H9 (cell line): ENCODE measurements at regions not wholly inside any gene's neighbourhood (a gene's known extent, or its start where the extent isn't known, plus 50 kb on each side); places are given as distances from the start of the nearest gene placed in this dataset.

Source experiments
- DNase-seq: peaks from one replicate; pipeline ENCODE4 v3.0.0-alpha.2; 2017
- H2AFZ ChIP-seq: one replicate; pipeline ENCODE4 v1.6.1; 2013; ENCODE audit warnings: mild to moderate bottlenecking, low read length, control low read depth, moderate library complexity
- H2AK5ac ChIP-seq: 2 replicates; pipeline ENCODE4 v1.6.1; 2013; ENCODE audit warnings: low read length, control low read depth, mixed read lengths; ENCODE audit not compliant: insufficient read length
- H2BK120ac ChIP-seq: one replicate; pipeline ENCODE4 v1.6.1; 2013; ENCODE audit warnings: low read depth, mild to moderate bottlenecking, low read length, control low read depth, inconsistent platforms; ENCODE audit not compliant: poor library complexity, severe bottlenecking
- H2BK12ac ChIP-seq: 2 replicates; pipeline ENCODE4 v1.6.1; 2013; ENCODE audit warnings: low read length, control low read depth, mixed read lengths, low read depth; ENCODE audit not compliant: insufficient read length
- H2BK15ac ChIP-seq: 2 replicates; pipeline ENCODE4 v1.6.1; 2013; ENCODE audit warnings: low read depth, low read length, control low read depth
- H2BK20ac ChIP-seq: one replicate; pipeline ENCODE4 v1.6.1; 2013; ENCODE audit warnings: low read depth, mild to moderate bottlenecking, low read length, control low read depth, inconsistent platforms; ENCODE audit not compliant: poor library complexity, severe bottlenecking
- H2BK5ac ChIP-seq: 2 replicates; pipeline ENCODE4 v1.6.1; 2013; ENCODE audit warnings: low read length, control low read depth, mixed read lengths; ENCODE audit not compliant: insufficient read length
- H3K14ac ChIP-seq: 2 replicates; pipeline ENCODE4 v1.6.1; 2013; ENCODE audit warnings: low read length, control low read depth; ENCODE audit not compliant: insufficient read depth
- H3K18ac ChIP-seq: 2 replicates; pipeline ENCODE4 v1.6.1; 2013; ENCODE audit warnings: low read depth, mild to moderate bottlenecking, mixed read lengths, low read length, control low read depth; ENCODE audit not compliant: insufficient read length
- H3K23ac ChIP-seq: 2 replicates; pipeline ENCODE4 v1.6.1; 2013; ENCODE audit warnings: low read length, control low read depth, mixed read lengths, low read depth; ENCODE audit not compliant: insufficient read length
- H3K23me2 ChIP-seq: 2 replicates; pipeline ENCODE4 v1.6.1; 2013; ENCODE audit warnings: low read depth, mild to moderate bottlenecking, mixed read lengths, low read length, control low read depth; ENCODE audit not compliant: insufficient read length, poor library complexity, severe bottlenecking
- H3K27ac ChIP-seq: 2 replicates; pipeline ENCODE4 v1.5.1; 2013; ENCODE audit warnings: low read length, control low read depth, mixed read lengths, low read depth; ENCODE audit not compliant: insufficient read length
- H3K27me3 ChIP-seq: 2 replicates; pipeline ENCODE4 v1.6.1; 2013; ENCODE audit warnings: low read length, control low read depth, inconsistent platforms; ENCODE audit not compliant: insufficient read depth
- H3K4ac ChIP-seq: 2 replicates; pipeline ENCODE4 v1.6.1; 2013; ENCODE audit warnings: low read depth, mild to moderate bottlenecking, control low read depth, inconsistent platforms, low read length, moderate library complexity
- H3K4me1 ChIP-seq: 2 replicates; pipeline ENCODE4 v1.6.1; 2013; ENCODE audit warnings: low read length, control low read depth, inconsistent platforms; ENCODE audit not compliant: insufficient read depth
- H3K4me2 ChIP-seq: 2 replicates; pipeline ENCODE4 v1.6.1; 2013; ENCODE audit warnings: low read length, control low read depth, mixed read lengths; ENCODE audit not compliant: insufficient read length, insufficient read depth
- H3K56ac ChIP-seq: 2 replicates; pipeline ENCODE4 v1.6.1; 2013; ENCODE audit warnings: low read depth, mild to moderate bottlenecking, mixed read lengths, low read length, control low read depth; ENCODE audit not compliant: insufficient read length
- H3K79me1 ChIP-seq: 2 replicates; pipeline ENCODE4 v1.6.1; 2013; ENCODE audit warnings: low read depth, mild to moderate bottlenecking, moderate library complexity, low read length, control low read depth, inconsistent platforms; ENCODE audit not compliant: insufficient read depth, poor library complexity, severe bottlenecking
- H3K79me2 ChIP-seq: 2 replicates; pipeline ENCODE4 v1.6.1; 2013; ENCODE audit warnings: low read length, control low read depth, inconsistent platforms; ENCODE audit not compliant: insufficient read depth
- H3K9ac ChIP-seq: 2 replicates; pipeline ENCODE4 v1.6.1; 2013; ENCODE audit warnings: low read length, control low read depth, mixed read lengths; ENCODE audit not compliant: insufficient read length; ENCODE audit errors: extremely low read depth
- H3K9me3 ChIP-seq: one replicate; pipeline ENCODE4 v1.6.1; 2013; ENCODE audit warnings: low read depth, low read length, inconsistent platforms; ENCODE audit not compliant: control insufficient read depth
- H3T11ph ChIP-seq: one replicate; pipeline ENCODE4 v1.6.1; 2013; ENCODE audit warnings: mild to moderate bottlenecking, low read length, control low read depth, inconsistent platforms
- H4K20me1 ChIP-seq: one replicate; pipeline ENCODE4 v1.6.1; 2013; ENCODE audit not compliant: control insufficient read depth, insufficient read length, insufficient read depth
- H4K5ac ChIP-seq: 2 replicates; pipeline ENCODE4 v1.6.1; 2013; ENCODE audit warnings: low read depth, mild to moderate bottlenecking, mixed read lengths, low read length, control low read depth; ENCODE audit not compliant: insufficient read length
- H4K8ac ChIP-seq: replicated peaks from 2 replicates; pipeline ENCODE4 v1.6.1; 2013; ENCODE audit warnings: low read length, control low read depth, mixed read lengths, low read depth; ENCODE audit not compliant: insufficient read length
- H4K91ac ChIP-seq: 2 replicates; pipeline ENCODE4 v1.6.1; 2013; ENCODE audit warnings: low read depth, mild to moderate bottlenecking, moderate library complexity, mixed read lengths, low read length, control low read depth; ENCODE audit not compliant: insufficient read length
- H3K27ac Mint-ChIP-seq, 3 experiments: 2 replicates in 2 of 3; 3 replicates in 1 of 3; pipeline ENCODE4 v1.8.0; 2020 to 2021; ENCODE audit warnings: mixed read lengths in 3 of 3, mild to moderate bottlenecking in 1 of 3, moderate library complexity in 1 of 3
- H3K27me3 Mint-ChIP-seq: 2 replicates; pipeline ENCODE4 v1.8.0; 2021; ENCODE audit warnings: low read depth, mild to moderate bottlenecking, moderate library complexity, mixed read lengths
- H3K36me3 Mint-ChIP-seq, 3 experiments: 2 replicates in 2 of 3; 3 replicates in 1 of 3; pipeline ENCODE4 v1.8.0; 2020 to 2021; ENCODE audit warnings: low read depth in 3 of 3, mixed read lengths in 3 of 3; ENCODE audit not compliant: insufficient read depth in 1 of 3
- H3K4me1 Mint-ChIP-seq, 2 experiments: 2 replicates each; pipeline ENCODE4 v1.8.0; 2020; ENCODE audit warnings: mixed read lengths in 2 of 2
- H3K4me3 Mint-ChIP-seq, 2 experiments: 2 replicates in 1 of 2; 3 replicates in 1 of 2; pipeline ENCODE4 v1.8.0; 2020 to 2021; ENCODE audit warnings: mild to moderate bottlenecking in 2 of 2, mixed read lengths in 2 of 2, moderate library complexity in 1 of 2
- H3K9me3 Mint-ChIP-seq, 2 experiments: 2 replicates in 1 of 2; 3 replicates in 1 of 2; pipeline ENCODE4 v1.8.0; 2020; ENCODE audit warnings: mild to moderate bottlenecking in 2 of 2, mixed read lengths in 2 of 2, moderate library complexity in 1 of 2
- CTCF ChIP-seq: fragments of 200-600 bp; sonication (generic); conservative IDR thresholded peaks from 3 replicates; pipeline ENCODE4 v1.8.0; 2021; ENCODE audit warnings: antibody characterized with exemption, mild to moderate bottlenecking
- WGBS: extraction: QIAGEN DNeasy Blood & Tissue Kit; methylation state at CpG from one replicate; pipeline ENCODE4 v1.1.7; 2013; ENCODE audit warnings: missing lambda C conversion rate, low lambda C conversion rate, mixed read lengths; ENCODE audit not compliant: insufficient read length; ENCODE audit errors: extremely low coverage; 5-methylcytosine and 5-hydroxymethylcytosine counted together

- Mint-ChIP-seq H3K9me3 (peaks cover 5 to 8% of the 10 kb centered on the region in 2 experiments), H3K27ac (no peak overlapping the region), H3K27me3 (peaks cover 24% of the 10 kb centered on the region), H3K36me3 (peaks cover 0 to 16% (median 3%) of the 10 kb centered on the region in 3 experiments; a peak in 3 of 7 replicates), H3K4me1 (peaks cover 34 to 35% of the 10 kb centered on the region in 2 experiments), H3K4me3 (no peak overlapping the region)
- Histone ChIP-seq H3K18ac (no peak overlapping the region), H2AFZ (no peak overlapping the region), H2BK12ac (no peak overlapping the region), H3K4me1 (no peaks in the 10 kb centered on the region; the same call in 1 of the 2 replicates), H3K14ac (no peak overlapping the region), H3K9ac (no peak overlapping the region), H4K20me1 (no peaks in the 10 kb centered on the region), H3K56ac (no peak overlapping the region), H3K9me3 (no peaks in the 10 kb centered on the region), H2BK5ac (no peak overlapping the region), H3K23ac (no peak overlapping the region), H3K79me2 (no peaks in the 10 kb centered on the region), H2BK120ac (no peak overlapping the region), H3K27ac (no peak overlapping the region), H4K8ac (no peak overlapping the region), H2BK15ac (no peak overlapping the region), H3K23me2 (no peaks in the 10 kb centered on the region), H3T11ph (no peak overlapping the region), H3K79me1 (no peaks in the 10 kb centered on the region), H3K4ac (no peak overlapping the region), H3K4me2 (no peak overlapping the region), H4K91ac (no peak overlapping the region), H2BK20ac (no peak overlapping the region), H3K27me3 (no peaks in the 10 kb centered on the region), H2AK5ac (no peak overlapping the region), H4K5ac (no peak overlapping the region)
- no peak for DNase-seq
- no peak for TF ChIP-seq CTCF
- WGBS = no CpG with 5 or more reads among the region's 1 CpG
Measured at GRCh38 chr5:126186210-126186609, 237.0 kb upstream of the GRAMD2B start.
